OCI-LY7 (cell line): ENCODE measurements at regions not wholly inside any gene's neighbourhood (a gene's known extent, or its start where the extent isn't known, plus 50 kb on each side); places are given as distances from the start of the nearest gene placed in this dataset.

Experiments used
- BruUV-seq: library from RNA; stranded (reverse); fragments of 400-500 nt; replicated peaks from 2 replicates; lab custom pipeline; 2021; lab: Mats Ljungman, UMichigan
- CTCF ChIA-PET: fragments of 300-600 bp; sonication (Branson Sonifier 250); formaldehyde crosslinking; loops from one replicate; lab custom pipeline; 2022; ENCODE audit warnings: antibody characterized with exemption; ENCODE audit not compliant: unreplicated experiment; lab: Charles Lee
- POLR2A ChIA-PET: fragments of 300-600 bp; sonication (Branson Sonifier 250); formaldehyde crosslinking; loops from one replicate; lab custom pipeline; 2022; ENCODE audit warnings: antibody characterized with exemption; lab: Charles Lee
- DNase-seq: peaks from one replicate; pipeline ENCODE4 v3.0.0-alpha.2; 2015; ENCODE audit warnings: low spot score
- H2AFZ ChIP-seq: fragments of 200-600 bp; sonication (generic), shearing (Covaris generic); 2 replicates; pipeline ENCODE4 v1.6.1; 2014; ENCODE audit warnings: mild to moderate bottlenecking, antibody characterized with exemption, low read length, moderate library complexity
- H3K27ac ChIP-seq: fragments of 200-600 bp; sonication (generic); 2 replicates; pipeline ENCODE4 v1.5.1; 2014; ENCODE audit warnings: mixed run types, low read depth, mild to moderate bottlenecking, moderate library complexity, low read length, inconsistent platforms; ENCODE audit not compliant: poor library complexity, severe bottlenecking
- H3K36me3 ChIP-seq: fragments of 200-600 bp; sonication (generic); 2 replicates; pipeline ENCODE4 v1.6.1; 2014; ENCODE audit warnings: mild to moderate bottlenecking, antibody characterized with exemption, low read length, moderate library complexity, mixed read lengths; ENCODE audit not compliant: insufficient read depth
- H3K4me1 ChIP-seq: fragments of 200-600 bp; sonication (generic); 2 replicates; pipeline ENCODE4 v1.5.1; 2014; ENCODE audit warnings: mild to moderate bottlenecking, low read length; ENCODE audit not compliant: insufficient read depth, poor library complexity, severe bottlenecking
- H3K4me2 ChIP-seq: fragments of 200-600 bp; sonication (generic); 2 replicates; pipeline ENCODE4 v1.6.1; 2014; ENCODE audit warnings: mild to moderate bottlenecking, low read length
- H3K4me3 ChIP-seq: fragments of 200-600 bp; sonication (generic); 2 replicates; pipeline ENCODE4 v1.5.1; 2014; ENCODE audit warnings: mild to moderate bottlenecking, low read depth, low read length; ENCODE audit not compliant: poor library complexity, severe bottlenecking
- H3K79me2 ChIP-seq: fragments of 200-600 bp; sonication (generic); 2 replicates; pipeline ENCODE4 v1.6.1; 2016; ENCODE audit warnings: low read depth, mild to moderate bottlenecking, low read length, moderate library complexity, mixed read lengths; ENCODE audit not compliant: insufficient read depth
- H3K9me2 ChIP-seq: fragments of 200-600 bp; sonication (generic); 2 replicates; pipeline ENCODE4 v1.6.1; 2016; ENCODE audit warnings: mild to moderate bottlenecking, low read length, mixed read lengths; ENCODE audit not compliant: insufficient read depth
- H3K9me3 ChIP-seq: fragments of 200-600 bp; sonication (generic); 2 replicates; pipeline ENCODE4 v1.6.1; 2014; ENCODE audit warnings: mild to moderate bottlenecking, mixed run types, low read length, mixed read lengths
- H4K20me1 ChIP-seq: fragments of 200-600 bp; sonication (generic); 2 replicates; pipeline ENCODE4 v1.6.1; 2014; ENCODE audit warnings: mild to moderate bottlenecking, antibody characterized with exemption, low read length, moderate library complexity, mixed read lengths; ENCODE audit not compliant: insufficient read depth
- EZH2phosphoT487 ChIP-seq: fragments of 200-600 bp; sonication (generic); IDR thresholded peaks from 2 replicates; pipeline ENCODE4 v1.6.1; 2018; ENCODE audit warnings: low read depth, borderline replicate concordance, mild to moderate bottlenecking, mixed run types, antibody characterized with exemption, low read length, moderate library complexity, mixed read lengths
- intact Hi-C: fragments of 100-400 bp; cut with micrococcal nuclease; formaldehyde crosslinking; loops from one replicate; pipeline ENCODE4 v1.10.0; 2022; ENCODE audit not compliant: unreplicated experiment
- TF ChIP-seq, protein P1 (sequence below): fragments of 200-600 bp; sonication (generic); conservative IDR thresholded peaks from 2 replicates; pipeline ENCODE4 v1.5.1; 2014; ENCODE audit warnings: mild to moderate bottlenecking, antibody characterized with exemption, low read length, moderate library complexity, mixed read lengths

DNA sequence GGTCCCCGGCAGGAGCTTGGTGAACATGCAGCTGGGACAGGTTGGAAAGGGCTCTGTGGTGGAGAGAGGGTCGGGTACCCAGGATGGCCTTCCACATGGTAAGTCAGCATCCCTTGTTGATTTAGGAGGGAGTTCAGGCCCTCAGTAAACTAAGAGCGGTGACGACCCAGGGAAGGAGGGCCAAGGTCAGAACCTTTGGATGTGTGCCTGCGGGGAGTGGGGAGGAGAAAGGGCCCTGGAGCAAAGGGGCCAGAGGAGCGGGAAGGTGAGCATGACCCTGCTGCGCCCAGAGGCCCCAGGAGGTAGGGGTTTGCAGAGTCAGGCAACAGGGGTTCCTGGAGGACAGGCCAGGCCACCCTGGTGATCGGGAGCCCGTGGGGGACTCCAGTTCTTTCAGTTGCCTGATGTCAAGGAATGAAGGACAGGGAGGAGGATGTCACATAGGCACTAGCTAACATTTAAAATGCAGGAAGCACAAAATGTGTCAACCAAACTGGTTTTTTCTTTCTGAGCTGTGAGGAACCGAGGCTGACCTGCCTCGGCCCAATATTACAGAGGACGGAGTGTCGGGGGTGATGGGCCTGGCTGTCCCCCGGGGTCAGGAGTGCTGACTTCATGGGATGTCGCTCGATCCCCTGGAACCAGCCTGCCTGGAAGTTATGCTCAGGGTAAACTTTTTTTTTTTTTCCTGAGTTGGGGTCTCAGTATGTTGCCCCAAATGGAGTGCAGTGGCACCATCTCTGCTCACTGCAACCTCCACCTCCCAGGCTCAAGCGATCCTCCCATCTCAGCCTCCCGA lies 117.4 kb upstream of the SLC45A1 start:
- no peak overlapping the region for H3K4me2 ChIP-seq
- no peak overlapping the region for H3K4me3 ChIP-seq
- no peaks in the 10 kb centered on the region for H3K9me3 ChIP-seq
- no peaks in the 10 kb centered on the region for H3K9me2 ChIP-seq
- H3K36me3 ChIP-seq: no peaks in the 10 kb centered on the region
- CTCF ChIA-PET: interaction anchor here (0.6 kb wide), 1 partner anchor 39 kb away, joined by 15 read pairs; no protein-coding TSS in a partner anchor
- no peak overlapping the region for H2AFZ ChIP-seq
- no peaks in the 10 kb centered on the region for H3K4me1 ChIP-seq
- intact Hi-C loops: no loop called here
- DNase-seq: no peak
- no TSS peak for BruUV-seq
- TF ChIP-seq, protein P1, sequence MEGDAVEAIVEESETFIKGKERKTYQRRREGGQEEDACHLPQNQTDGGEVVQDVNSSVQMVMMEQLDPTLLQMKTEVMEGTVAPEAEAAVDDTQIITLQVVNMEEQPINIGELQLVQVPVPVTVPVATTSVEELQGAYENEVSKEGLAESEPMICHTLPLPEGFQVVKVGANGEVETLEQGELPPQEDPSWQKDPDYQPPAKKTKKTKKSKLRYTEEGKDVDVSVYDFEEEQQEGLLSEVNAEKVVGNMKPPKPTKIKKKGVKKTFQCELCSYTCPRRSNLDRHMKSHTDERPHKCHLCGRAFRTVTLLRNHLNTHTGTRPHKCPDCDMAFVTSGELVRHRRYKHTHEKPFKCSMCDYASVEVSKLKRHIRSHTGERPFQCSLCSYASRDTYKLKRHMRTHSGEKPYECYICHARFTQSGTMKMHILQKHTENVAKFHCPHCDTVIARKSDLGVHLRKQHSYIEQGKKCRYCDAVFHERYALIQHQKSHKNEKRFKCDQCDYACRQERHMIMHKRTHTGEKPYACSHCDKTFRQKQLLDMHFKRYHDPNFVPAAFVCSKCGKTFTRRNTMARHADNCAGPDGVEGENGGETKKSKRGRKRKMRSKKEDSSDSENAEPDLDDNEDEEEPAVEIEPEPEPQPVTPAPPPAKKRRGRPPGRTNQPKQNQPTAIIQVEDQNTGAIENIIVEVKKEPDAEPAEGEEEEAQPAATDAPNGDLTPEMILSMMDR: no peak
- TF ChIP-seq EZH2phosphoT487: no peak
- no peaks in the 10 kb centered on the region for H4K20me1 ChIP-seq
- POLR2A ChIA-PET: no interaction called here
- H3K79me2 ChIP-seq: no peaks in the 10 kb centered on the region
- H3K27ac ChIP-seq: no peak overlapping the region

DNA sequence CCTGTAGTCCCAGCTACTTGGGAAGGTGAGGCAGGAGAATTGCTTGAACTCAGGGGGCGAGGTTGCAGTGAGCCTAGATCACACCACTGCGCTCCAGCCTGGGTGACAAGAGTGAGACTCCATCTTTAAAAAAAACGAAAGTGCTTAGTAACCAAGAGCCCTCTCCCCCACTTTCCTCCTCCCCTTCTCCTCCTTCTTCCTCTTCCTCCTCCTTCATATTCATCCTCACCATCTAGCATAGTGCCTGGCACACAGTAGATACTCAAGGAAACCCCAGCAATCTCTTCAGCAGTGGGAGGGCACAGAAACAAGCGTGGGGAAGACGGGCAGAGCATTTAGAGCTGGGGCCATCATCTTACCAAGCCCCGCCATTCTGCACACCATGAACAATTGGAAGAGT lies 119.4 kb upstream of the SLC45A1 start:
- Histone ChIP-seq H3K4me2 (no peak overlapping the region), H3K9me2 (no peaks in the 10 kb centered on the region), H3K27ac (no peak overlapping the region), H2AFZ (no peak overlapping the region), H3K36me3 (no peaks in the 10 kb centered on the region), H4K20me1 (no peaks in the 10 kb centered on the region), H3K9me3 (no peaks in the 10 kb centered on the region), H3K4me1 (no peaks in the 10 kb centered on the region), H3K4me3 (no peak overlapping the region), H3K79me2 (no peaks in the 10 kb centered on the region)
- no peak for DNase-seq
- ChIA-PET CTCF (no interaction called here), POLR2A (no interaction called here)
- BruUV-seq: no TSS peak
- no peak for TF ChIP-seq EZH2phosphoT487
- TF ChIP-seq, protein P1: no peak
- intact Hi-C loops: no loop called here
